ENCODE measurements at regions not wholly inside any gene's neighbourhood (a gene's known extent, or its start where the extent isn't known, plus 50 kb on each side); places are given as distances from the start of the nearest gene placed in this dataset.

DNA sequence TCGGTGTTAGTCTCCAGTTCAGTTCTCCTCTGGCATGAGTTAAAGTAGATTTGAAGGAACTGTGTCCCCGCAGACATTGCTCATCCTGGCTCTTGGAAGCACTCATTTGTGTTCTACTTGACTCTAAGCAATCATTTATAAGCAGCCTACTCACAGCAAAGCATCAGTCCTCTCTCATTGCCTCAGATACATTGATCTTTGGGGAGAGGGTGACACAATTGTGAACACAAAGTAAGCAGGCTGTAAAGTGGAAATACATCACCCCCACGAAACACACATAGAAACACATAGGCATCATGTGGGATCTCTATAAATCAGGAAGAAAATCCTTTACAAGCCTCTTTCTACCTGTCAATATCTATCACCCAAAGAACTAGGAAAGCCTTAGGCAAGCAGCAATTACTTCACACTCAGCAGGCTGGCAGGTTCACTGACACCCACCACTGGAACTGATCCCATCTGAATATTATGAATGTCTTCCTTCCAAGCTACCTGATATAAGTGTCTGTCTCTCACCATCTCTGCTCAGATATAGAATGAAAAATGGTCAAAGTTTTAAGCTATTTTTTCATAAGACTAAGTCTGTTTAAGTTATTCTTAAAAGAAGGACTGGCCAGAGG is 675.8 kb downstream of the HACE1 start:
- DNase-seq = no peak

GRCh38 chr6:104182811-104183210 is 676.9 kb downstream of the HACE1 start:
- no peak for DNase-seq

GRCh38 chr6:104173668-104174067 is 686.1 kb downstream of the HACE1 start:
- no peak for DNase-seq

DNA sequence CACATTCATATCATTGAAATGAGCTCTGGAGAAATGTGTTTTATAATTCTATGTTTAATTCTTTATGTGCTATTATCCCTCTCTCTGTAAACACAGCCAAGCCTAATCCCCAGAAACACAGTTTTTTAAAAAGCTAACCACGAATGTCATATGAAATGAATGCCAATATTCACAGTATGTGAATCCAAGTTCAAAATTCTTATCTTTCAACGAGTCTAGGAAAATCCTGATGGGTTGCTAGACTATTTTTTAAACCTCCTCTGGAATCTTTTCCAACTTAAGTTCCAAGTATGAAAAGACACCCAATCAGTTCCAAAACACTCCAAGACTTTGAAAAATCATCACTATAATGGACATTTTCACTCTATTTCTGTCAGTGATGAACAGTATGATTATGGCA is 689.3 kb downstream of the HACE1 start:
- no peak for DNase-seq

- no peak for DNase-seq
Measured at GRCh38 chr6:104166055-104166668, 693.6 kb downstream of the HACE1 start.

- DNase-seq = no peak
Measured at GRCh38 chr6:104162036-104162669, 697.6 kb downstream of the HACE1 start.

DNA sequence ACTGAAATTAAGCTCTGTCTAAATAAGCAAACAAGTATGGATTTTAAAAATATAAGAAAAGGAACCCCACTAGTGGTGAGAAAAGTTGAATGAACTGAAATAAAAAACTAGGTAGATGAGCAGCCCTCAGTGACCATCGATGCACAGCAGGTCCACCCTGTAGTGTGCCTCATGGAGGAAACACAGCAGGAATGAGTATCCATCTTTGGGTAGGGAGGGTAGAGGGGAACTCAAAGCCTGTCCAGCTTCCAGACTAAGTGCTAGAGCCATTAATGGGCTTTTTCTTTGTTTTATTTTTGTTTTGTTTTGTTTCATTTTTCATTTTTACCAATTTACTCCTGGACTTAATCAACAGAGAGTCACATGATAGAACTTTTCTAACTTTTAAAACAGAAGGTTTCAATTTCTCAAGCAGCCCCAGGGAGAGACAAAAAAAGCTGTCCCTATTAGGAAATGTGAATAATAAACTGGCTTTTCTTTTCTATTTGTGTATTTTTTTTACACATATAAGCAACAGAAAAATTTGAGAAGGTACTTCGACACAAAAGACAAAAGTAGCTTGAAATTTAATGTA is 700.6 kb downstream of the HACE1 start:
- no peak for DNase-seq

DNA sequence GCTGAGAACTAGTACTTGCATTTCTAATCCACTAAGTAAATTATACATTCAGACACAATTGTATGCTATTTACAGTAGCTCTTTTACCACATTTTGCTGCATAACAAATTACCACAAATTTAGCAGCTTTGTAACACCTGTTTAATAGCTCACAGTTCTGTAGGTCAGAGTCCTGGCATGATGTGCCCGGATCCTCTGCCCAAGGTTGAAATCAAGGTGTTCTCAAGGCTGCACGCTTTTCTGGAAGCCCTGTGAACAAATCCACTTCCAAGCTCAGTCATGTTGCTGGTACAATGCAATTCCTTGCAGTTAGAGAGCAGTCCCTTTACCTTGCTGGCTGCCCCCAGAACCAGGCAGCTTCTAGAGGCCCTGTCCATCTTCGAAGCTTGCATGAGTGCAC is 716.0 kb downstream of the HACE1 start:
- DNase-seq = no peak

DNA sequence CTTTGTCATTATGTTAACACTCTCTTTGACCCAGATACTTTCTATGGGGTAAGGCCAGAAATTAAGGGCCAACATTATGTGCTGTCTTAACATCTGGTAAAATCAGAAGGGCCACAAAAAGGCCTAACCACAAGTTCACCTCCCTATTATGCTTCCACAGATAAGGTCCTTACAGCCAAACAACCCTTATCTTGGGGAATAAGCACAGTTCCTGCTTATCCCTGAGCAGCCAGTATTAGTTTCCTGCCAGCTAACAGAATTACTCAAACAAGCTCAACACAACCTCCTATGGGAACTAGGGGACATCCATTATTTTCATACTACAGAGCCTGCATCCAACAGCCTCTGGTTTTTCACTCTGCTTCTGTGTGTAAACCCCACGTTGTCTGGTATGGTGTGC is 724.8 kb downstream of the HACE1 start:
- DNase-seq = no peak

GRCh38 chr6:104130343-104130742 is 729.4 kb downstream of the HACE1 start:
- no peak for DNase-seq

DNA sequence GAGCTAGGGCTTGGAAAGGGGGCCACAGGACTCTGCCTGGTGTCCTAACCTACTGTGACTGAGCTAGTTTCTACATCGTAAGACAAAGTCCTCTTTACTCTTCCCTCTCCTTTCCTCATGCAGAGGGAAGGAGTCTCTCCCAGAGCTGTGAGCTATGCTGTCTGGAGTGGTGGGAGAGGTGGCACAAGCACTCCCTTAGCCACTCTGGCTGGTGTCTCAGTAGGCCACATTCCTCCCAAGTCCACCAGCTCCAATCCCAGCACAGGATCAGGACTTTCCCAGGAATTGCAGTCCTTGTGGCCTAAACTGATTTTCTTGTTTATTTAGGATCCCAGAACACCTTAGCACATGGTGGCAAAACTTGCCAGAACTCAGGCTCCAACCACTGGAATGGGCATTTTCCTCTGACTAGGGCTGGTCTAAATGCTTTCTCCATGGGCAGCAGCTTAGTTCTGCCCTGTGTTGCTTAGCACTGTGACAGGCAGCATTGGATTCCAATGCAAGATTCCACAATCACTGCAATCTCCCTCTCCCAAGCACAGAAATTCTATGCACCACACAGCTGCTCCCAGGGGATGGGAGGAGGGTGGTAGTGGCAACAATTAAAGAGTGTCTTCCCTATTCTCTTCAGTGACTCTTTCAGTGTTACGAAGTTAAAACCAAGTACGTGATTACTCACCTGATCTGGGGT is 733.3 kb downstream of the HACE1 start:
- no peak for DNase-seq

- DNase-seq = no peak
Measured at GRCh38 chr6:104123227-104123626, 736.5 kb downstream of the HACE1 start.

DNA sequence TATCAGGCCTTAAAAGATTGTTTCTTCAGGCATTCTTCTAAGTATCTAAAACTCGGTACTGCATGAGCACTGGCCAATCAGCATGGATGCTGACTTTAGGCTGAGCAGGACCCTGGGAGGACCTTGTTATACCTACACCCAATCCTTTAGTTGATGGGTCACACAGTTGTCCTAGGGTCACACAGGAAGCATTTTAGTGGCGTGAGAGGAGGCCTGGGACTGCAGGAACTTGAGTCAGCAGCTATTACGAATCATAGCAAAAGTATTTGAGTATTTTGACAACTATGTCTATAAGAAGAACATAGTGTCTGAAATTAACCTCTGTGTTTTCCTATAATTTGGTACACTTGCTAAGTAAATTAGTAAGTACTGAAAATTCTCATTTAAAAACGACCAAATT is 741.4 kb downstream of the HACE1 start:
- DNase-seq = no peak

DNA sequence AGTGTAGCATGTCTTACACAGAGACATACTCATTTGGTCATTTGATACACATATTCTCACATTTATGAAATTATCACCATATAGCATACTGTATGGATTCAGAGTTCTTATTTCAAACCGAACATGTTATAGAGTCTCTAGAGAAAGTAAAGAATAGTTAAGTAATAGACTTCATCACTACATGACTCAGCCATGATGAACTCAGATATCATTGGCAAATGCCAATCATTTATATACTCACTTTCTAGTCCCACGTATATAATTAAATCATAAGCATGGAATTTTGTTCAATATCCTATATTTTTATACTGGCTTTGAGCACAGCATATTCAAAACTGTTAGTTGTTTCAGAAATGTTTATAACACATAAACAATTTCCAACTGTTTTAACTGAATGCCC is 749.9 kb downstream of the HACE1 start:
- no peak for DNase-seq

DNA sequence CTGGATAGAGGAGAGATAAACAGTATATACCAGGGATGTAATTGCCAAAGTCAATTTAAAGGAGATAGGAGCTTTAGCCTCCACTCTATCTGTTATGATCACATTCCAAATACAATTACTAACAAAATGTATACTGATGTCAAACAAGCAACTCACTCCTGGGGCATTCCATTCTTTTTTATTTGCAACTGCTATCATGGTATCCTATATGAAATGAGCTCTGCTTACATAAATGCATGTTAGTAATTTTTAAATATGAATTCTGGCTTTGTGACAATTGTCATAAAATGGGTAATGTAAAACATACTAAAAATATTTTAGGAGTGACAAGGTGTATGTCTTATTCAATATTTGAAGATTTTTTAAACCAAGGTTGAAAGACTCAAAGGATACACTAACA is 751.1 kb downstream of the HACE1 start:
- DNase-seq = no peak

DNA sequence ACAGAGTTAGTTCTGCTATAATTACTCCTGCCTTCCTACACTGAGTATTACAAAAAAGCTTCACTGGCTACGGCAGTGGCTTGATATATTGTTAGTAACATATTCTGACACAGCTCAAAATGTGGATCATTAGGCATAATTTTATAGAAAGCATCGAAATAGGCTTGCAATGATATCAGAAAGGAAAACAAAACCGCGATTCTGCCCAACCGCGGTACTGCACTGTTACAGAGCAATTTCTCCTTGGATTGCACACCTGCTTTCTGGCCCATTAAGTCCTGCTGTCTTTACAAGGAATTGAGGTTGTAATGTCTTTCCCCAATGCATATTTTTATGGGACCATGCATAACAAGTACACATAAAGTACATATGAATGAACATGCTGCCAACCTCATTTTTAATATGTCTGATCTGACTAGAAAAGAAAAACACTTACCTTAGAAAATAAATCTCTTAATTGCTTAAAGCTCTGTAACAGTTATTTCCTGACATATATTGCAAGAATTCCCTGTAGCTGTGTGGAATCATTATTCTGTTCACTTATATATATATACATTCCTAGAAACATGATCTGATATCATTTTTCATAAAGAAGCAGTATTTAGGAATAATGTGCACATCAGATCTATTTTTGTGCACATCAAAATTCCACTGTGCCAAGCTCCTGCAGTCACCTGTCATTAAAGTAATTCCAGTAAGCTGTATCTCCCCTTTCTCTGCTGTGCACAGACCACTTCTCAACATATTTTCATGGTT is 763.9 kb downstream of the HACE1 start:
- no peak for DNase-seq

DNA sequence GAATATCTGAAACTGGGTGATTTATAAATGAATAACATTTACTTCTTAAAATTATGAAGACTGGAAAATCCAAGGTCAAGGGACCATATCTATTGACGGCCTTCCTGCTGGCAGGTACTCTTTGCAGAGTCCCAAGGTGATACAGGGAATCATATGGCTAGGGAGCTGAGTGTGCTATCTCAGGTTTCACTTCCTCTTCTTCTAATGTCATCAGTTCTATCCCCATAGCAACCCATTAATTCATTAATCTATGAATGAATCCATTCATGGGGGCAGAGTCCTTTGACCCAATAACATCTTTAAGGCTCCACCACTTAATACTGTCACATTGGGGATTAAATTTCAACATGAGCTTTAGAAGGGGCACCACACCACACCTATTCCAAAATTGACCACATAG is 772.0 kb downstream of the HACE1 start:
- no peak for DNase-seq

DNA sequence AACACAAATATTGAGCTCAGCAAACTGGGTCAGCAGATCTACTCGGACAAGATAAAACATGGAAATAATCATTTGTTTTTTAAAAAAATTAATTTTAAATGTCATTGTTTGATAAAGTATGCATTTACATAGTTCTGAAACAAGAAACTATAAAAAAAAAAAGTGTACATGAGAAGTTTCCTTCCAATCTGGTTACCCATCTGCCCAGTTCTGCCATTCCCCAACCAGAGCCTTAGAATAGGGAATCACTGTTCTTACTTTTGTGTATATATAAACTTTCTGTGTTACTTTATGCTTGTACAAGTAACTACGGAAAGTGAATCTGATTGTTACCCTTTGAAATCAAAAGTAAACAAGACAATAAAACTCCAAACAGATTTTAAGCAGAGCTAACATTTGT is 791.4 kb downstream of the HACE1 start:
- DNase-seq = no peak

GRCh38 chr6:104064876-104065275 is 794.8 kb downstream of the HACE1 start:
- no peak for DNase-seq

GRCh38 chr6:104050455-104050854 is 809.3 kb downstream of the HACE1 start:
- DNase-seq = no peak

DNA sequence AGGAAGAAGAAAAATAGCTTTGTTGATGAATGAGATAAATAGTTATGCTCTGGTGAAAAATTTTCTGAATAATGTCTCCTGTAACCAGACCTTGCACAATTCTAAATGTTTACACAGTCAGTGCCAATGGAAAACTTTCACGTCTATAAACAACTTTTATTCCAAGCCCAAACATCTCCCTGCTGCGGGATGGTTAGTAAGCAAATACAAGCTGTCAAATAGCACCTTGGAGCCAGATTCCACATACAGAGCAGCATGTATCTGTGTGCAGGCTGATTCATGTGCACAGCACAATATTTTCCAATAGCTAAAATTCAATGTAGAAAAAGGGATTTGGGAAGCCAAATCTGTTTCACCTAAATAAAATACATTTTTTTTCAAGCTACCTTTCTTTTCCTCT is 813.3 kb downstream of the HACE1 start:
- no peak for DNase-seq

DNA sequence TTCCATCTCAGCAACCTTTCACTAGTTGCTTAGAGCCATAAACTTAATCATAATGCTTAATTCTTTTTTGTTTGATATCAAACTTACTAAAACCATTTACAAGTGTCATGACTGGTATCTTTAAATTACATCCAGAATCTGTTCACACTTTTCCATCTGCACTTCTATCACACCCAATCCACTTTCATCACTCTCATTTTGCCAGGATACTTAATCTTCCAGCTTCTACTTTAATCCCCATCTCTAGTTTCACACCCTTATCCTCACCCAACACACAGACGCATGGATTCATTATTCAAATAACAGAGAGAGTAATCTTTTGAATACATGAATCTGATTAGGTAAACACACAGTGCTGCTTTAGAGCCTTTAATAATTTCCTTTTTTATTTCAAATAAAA is 828.4 kb downstream of the HACE1 start:
- DNase-seq = no peak

- DNase-seq = no peak
Measured at GRCh38 chr6:104022126-104022525, 837.6 kb downstream of the HACE1 start.
